Testis (tissue), 2 donors: ENCODE measurements at regions not wholly inside any gene's neighbourhood (a gene's known extent, or its start where the extent isn't known, plus 50 kb on each side); places are given as distances from the start of the nearest gene placed in this dataset.

Source experiments
- CTCF ChIP-seq, 3 experiments: fragments of 450-650 bp in 2 of 3; fragments of 200-600 bp in 1 of 3; sonication (generic) in 1 of 3; IDR thresholded peaks; one replicate each; pipeline ENCODE4 v1.5.1; 2016 to 2019; ENCODE audit warnings: antibody characterized with exemption in 3 of 3, mild to moderate bottlenecking in 2 of 3, moderate library complexity in 1 of 3
- POLR2A ChIP-seq: fragments of 450-650 bp; IDR thresholded peaks from one replicate; pipeline ENCODE4 v1.6.1; 2017; ENCODE audit warnings: antibody characterized with exemption, mild to moderate bottlenecking, moderate library complexity

GRCh38 chr16:11460820-11461594, 115.7 kb downstream of the RMI2 start:
- TF ChIP-seq CTCF (IDR thresholded peaks at IDR 0.05) (no peak), POLR2A (no peak)
